HL-60 (cell line): ENCODE measurements at regions not wholly inside any gene's neighbourhood (a gene's known extent, or its start where the extent isn't known, plus 50 kb on each side); places are given as distances from the start of the nearest gene placed in this dataset.

Source experiments
- DNase-seq, 2 experiments: peaks; one replicate each; pipeline ENCODE4 v3.0.0-alpha.2; 2010 to 2020; ENCODE audit warnings: low read depth in 1 of 2, low spot score in 1 of 2
- H3K27ac ChIP-seq: fragments of 250-450 bp; sonication (Bioruptor Pico); replicated peaks from 2 replicates; pipeline ENCODE4 v1.5.1; 2020; ENCODE audit warnings: mild to moderate bottlenecking, moderate library complexity
- H3K27me3 ChIP-seq: fragments of 250-450 bp; sonication (Bioruptor Pico); 2 replicates; pipeline ENCODE4 v1.5.1; 2021; ENCODE audit warnings: mild to moderate bottlenecking, moderate library complexity; ENCODE audit not compliant: insufficient read depth, poor library complexity, severe bottlenecking
- H3K4me3 ChIP-seq: replicated peaks from 2 replicates; pipeline ENCODE4 v1.5.1; 2011; ENCODE audit warnings: mild to moderate bottlenecking, control low read depth, low read length; ENCODE audit not compliant: insufficient read depth
- CTCF ChIP-seq: IDR thresholded peaks from one replicate; pipeline ENCODE4 v1.5.1; 2011; ENCODE audit warnings: low read length, control low read depth, inconsistent platforms; ENCODE audit not compliant: insufficient read depth
- GABPA ChIP-seq: IDR thresholded peaks from 2 replicates; pipeline ENCODE4 v1.6.1; 2012; ENCODE audit warnings: low read depth
- POLR2AphosphoS5 ChIP-seq: IDR thresholded peaks from 2 replicates; pipeline ENCODE4 v1.6.1; 2012; ENCODE audit warnings: low read depth
- REST ChIP-seq: IDR thresholded peaks from 2 replicates; pipeline ENCODE4 v1.6.1; 2012; ENCODE audit warnings: low read depth; ENCODE audit not compliant: insufficient replicate concordance
- SPI1 ChIP-seq: IDR thresholded peaks from 2 replicates; pipeline ENCODE4 v1.6.1; 2012; ENCODE audit warnings: low read depth, mild to moderate bottlenecking, borderline replicate concordance

GRCh38 chr7:136601772-136602171 lies 266.7 kb upstream of the CHRM2 start:
- H3K27me3 ChIP-seq, result no peaks in the 10 kb centered on the region
- H3K4me3 ChIP-seq, result no peak overlapping the region
- no peak for DNase-seq
- no peak overlapping the region for H3K27ac ChIP-seq
- no peak for TF ChIP-seq SPI1
- no peak for TF ChIP-seq GABPA
- no peak for TF ChIP-seq REST
- no peak for TF ChIP-seq CTCF
- no peak for TF ChIP-seq POLR2AphosphoS5

GRCh38 chr7:136600475-136600874 lies 268.0 kb upstream of the CHRM2 start:
- Histone ChIP-seq H3K27ac (no peak overlapping the region), H3K27me3 (no peaks in the 10 kb centered on the region), H3K4me3 (no peak overlapping the region)
- no peak for TF ChIP-seq SPI1
- TF ChIP-seq GABPA, result no peak
- TF ChIP-seq CTCF, result no peak
- no peak for TF ChIP-seq REST
- no peak for TF ChIP-seq POLR2AphosphoS5
- no peak for DNase-seq

- TF ChIP-seq GABPA, result no peak
- no peak for TF ChIP-seq POLR2AphosphoS5
- TF ChIP-seq CTCF, result no peak
- TF ChIP-seq SPI1, result no peak
- no peak for TF ChIP-seq REST
- no peak for DNase-seq
- no peaks in the 10 kb centered on the region for H3K27me3 ChIP-seq
- no peak overlapping the region for H3K4me3 ChIP-seq
- H3K27ac ChIP-seq, result no peak overlapping the region
These were observed 273.7 kb upstream of the CHRM2 start for GRCh38 chr7:136594739-136595144.
